Karpas-422 (cell line): ENCODE measurements at regions not wholly inside any gene's neighbourhood (a gene's known extent, or its start where the extent isn't known, plus 50 kb on each side); places are given as distances from the start of the nearest gene placed in this dataset.

Experiments used
- DNase-seq: peaks from one replicate; pipeline ENCODE4 v3.0.0-alpha.2; 2015
- H2AFZ ChIP-seq: fragments of 200-600 bp; sonication (generic); 2 replicates; pipeline ENCODE4 v1.6.1; 2014; ENCODE audit warnings: antibody characterized with exemption, low read length, mixed read lengths
- H3K27ac ChIP-seq: fragments of 200-600 bp; sonication (generic); 2 replicates; pipeline ENCODE4 v1.5.1; 2014; ENCODE audit warnings: mild to moderate bottlenecking, low read length, moderate library complexity
- H3K27me3 ChIP-seq: fragments of 200-600 bp; sonication (generic); 2 replicates; pipeline ENCODE4 v1.6.1; 2014; ENCODE audit warnings: low read length, mixed read lengths
- H3K36me3 ChIP-seq: fragments of 200-600 bp; sonication (generic); 2 replicates; pipeline ENCODE4 v1.6.1; 2014; ENCODE audit warnings: low read length, mixed read lengths; ENCODE audit not compliant: insufficient read depth
- H3K4me1 ChIP-seq: fragments of 200-600 bp; sonication (generic); 2 replicates; pipeline ENCODE4 v1.6.1; 2014; ENCODE audit warnings: mild to moderate bottlenecking, low read length, mixed read lengths
- H3K4me2 ChIP-seq: fragments of 200-600 bp; sonication (generic); 2 replicates; pipeline ENCODE4 v1.6.1; 2014; ENCODE audit warnings: low read length, low read depth, mild to moderate bottlenecking; ENCODE audit not compliant: poor library complexity, severe bottlenecking
- H3K4me3 ChIP-seq: fragments of 200-600 bp; sonication (generic); 2 replicates; pipeline ENCODE4 v1.5.1; 2014; ENCODE audit warnings: mild to moderate bottlenecking, antibody characterized with exemption, low read length, mixed read lengths
- H3K79me2 ChIP-seq: fragments of 200-600 bp; sonication (generic); 2 replicates; pipeline ENCODE4 v1.6.1; 2014; ENCODE audit warnings: mild to moderate bottlenecking, low read length, mixed read lengths
- H3K9ac ChIP-seq: fragments of 200-600 bp; sonication (generic); 2 replicates; pipeline ENCODE4 v1.6.0; 2014; ENCODE audit warnings: low read length
- H3K9me2 ChIP-seq: fragments of 200-600 bp; sonication (generic), shearing (Covaris generic); replicated peaks from 2 replicates; pipeline ENCODE4 v1.6.0; 2014; ENCODE audit warnings: mild to moderate bottlenecking, low read length, moderate library complexity; ENCODE audit not compliant: insufficient read depth
- H3K9me3 ChIP-seq: fragments of 300-700, 200-600 bp; sonication (generic); 2 replicates; pipeline ENCODE4 v1.6.1; 2014; ENCODE audit warnings: low read length, mixed read lengths
- H4K20me1 ChIP-seq: fragments of 200-600 bp; sonication (generic); 2 replicates; pipeline ENCODE4 v1.6.1; 2014; ENCODE audit warnings: mild to moderate bottlenecking, antibody characterized with exemption, low read length, low read depth; ENCODE audit not compliant: insufficient read depth

DNA sequence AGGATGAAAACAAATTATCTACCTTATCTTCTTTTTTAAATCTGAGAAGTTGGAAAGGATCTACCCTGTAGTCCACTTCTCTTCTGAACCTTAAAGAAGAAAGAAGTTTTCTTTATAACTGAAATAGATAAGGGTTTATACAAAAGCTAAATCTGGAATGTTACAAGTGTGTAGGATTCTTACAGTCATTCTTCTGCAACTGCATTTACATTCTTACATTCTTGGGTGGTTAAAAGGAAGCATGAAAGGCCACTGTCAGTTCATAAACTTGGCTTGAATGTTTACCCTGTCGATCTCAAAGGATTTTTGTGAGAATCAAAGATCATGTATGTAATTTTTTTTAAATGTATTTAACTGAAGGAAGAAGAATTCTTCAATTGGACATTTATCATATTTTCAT, 142.1 kb upstream of the BRINP3 start:
- Histone ChIP-seq H3K4me3 (no peak overlapping the region), H3K79me2 (no peaks in the 10 kb centered on the region), H3K9me2 (no peaks in the 10 kb centered on the region), H3K9me3 (peaks cover 6% of the 10 kb centered on the region), H3K4me2 (no peak overlapping the region), H3K9ac (no peak overlapping the region), H3K27me3 (no peaks in the 10 kb centered on the region), H4K20me1 (no peaks in the 10 kb centered on the region), H3K27ac (no peak overlapping the region), H3K36me3 (no peaks in the 10 kb centered on the region), H2AFZ (no peak overlapping the region), H3K4me1 (no peaks in the 10 kb centered on the region)
- DNase-seq = no peak

DNA sequence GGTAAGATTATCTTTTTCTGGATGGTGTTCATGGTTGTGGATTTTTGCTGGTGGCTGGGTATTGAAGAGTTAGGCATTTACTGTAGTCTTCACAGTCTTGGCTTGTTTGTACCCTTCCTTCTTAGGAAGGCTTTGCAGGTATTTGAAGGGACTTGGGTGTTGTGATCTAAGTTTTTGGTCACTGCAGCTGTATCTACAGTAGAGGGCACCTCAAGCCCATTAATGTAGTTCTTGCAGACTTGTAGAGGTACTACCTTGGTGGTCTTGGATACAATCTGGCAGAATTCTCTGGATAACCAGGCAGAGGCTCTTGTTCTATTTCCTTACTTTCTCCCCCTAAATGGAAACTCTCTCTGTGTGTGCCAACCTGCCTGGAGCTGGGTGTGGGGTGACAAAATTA, 155.8 kb upstream of the BRINP3 start:
- H3K27ac ChIP-seq = no peak overlapping the region
- H3K36me3 ChIP-seq = no peaks in the 10 kb centered on the region
- no peaks in the 10 kb centered on the region for H3K27me3 ChIP-seq
- DNase-seq = no peak
- H3K4me2 ChIP-seq = no peak overlapping the region
- H4K20me1 ChIP-seq = no peaks in the 10 kb centered on the region
- H3K79me2 ChIP-seq = no peaks in the 10 kb centered on the region
- peaks cover 25% of the 10 kb centered on the region for H3K9me3 ChIP-seq
- no peak overlapping the region for H3K9ac ChIP-seq
- no peaks in the 10 kb centered on the region for H3K9me2 ChIP-seq
- no peak overlapping the region for H2AFZ ChIP-seq
- H3K4me1 ChIP-seq = no peaks in the 10 kb centered on the region
- no peak overlapping the region for H3K4me3 ChIP-seq

GRCh38 chr1:190634134-190634533, 156.5 kb upstream of the BRINP3 start:
- DNase-seq = no peak
- Histone ChIP-seq H3K9ac (no peak overlapping the region), H3K27ac (no peak overlapping the region), H3K4me2 (no peak overlapping the region), H3K9me3 (peaks cover 26% of the 10 kb centered on the region), H3K9me2 (no peaks in the 10 kb centered on the region), H3K79me2 (no peaks in the 10 kb centered on the region), H3K4me1 (no peaks in the 10 kb centered on the region), H4K20me1 (no peaks in the 10 kb centered on the region), H3K27me3 (no peaks in the 10 kb centered on the region), H3K36me3 (no peaks in the 10 kb centered on the region), H3K4me3 (no peak overlapping the region), H2AFZ (no peak overlapping the region)

- no peak overlapping the region for H3K4me3 ChIP-seq
Measured at GRCh38 chr1:190649553-190649952, 171.9 kb upstream of the BRINP3 start.

DNA sequence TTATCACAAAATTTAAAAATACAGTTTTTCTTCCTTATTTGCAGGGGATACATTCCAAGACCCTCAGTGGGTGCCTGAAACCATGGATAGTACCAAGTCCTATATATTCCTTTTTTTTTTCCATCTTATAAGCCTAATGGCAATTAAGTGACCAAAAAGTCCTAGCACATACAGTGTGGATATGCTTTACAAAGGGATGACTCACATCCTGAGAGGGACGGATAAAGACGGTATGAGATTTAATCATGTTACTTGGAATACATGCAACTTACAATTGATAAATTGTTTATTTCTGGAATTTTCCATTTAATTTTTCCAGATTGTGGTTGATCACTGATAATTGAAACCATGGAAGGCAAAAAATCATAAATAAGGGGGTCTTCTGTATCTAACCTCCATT, 181.2 kb upstream of the BRINP3 start:
- H3K9me2 ChIP-seq = no peaks in the 10 kb centered on the region
- no peaks in the 10 kb centered on the region for H4K20me1 ChIP-seq
- H3K27ac ChIP-seq = no peak overlapping the region
- no peaks in the 10 kb centered on the region for H3K79me2 ChIP-seq
- peaks cover 17% of the 10 kb centered on the region for H3K9me3 ChIP-seq
- H3K4me2 ChIP-seq = no peak overlapping the region
- DNase-seq = no peak
- no peak overlapping the region for H3K9ac ChIP-seq
- H3K36me3 ChIP-seq = no peaks in the 10 kb centered on the region
- no peaks in the 10 kb centered on the region for H3K27me3 ChIP-seq
- no peak overlapping the region for H2AFZ ChIP-seq
- no peaks in the 10 kb centered on the region for H3K4me1 ChIP-seq
- H3K4me3 ChIP-seq = no peak overlapping the region

More at GRCh38 chr1:190649553-190649952, 171.9 kb upstream of the BRINP3 start:
- peaks cover 21% of the 10 kb centered on the region for H3K9me3 ChIP-seq
- H3K9me2 ChIP-seq = no peaks in the 10 kb centered on the region
- H4K20me1 ChIP-seq = no peaks in the 10 kb centered on the region
- no peak for DNase-seq
- H3K4me1 ChIP-seq = no peaks in the 10 kb centered on the region
- no peak overlapping the region for H2AFZ ChIP-seq
- no peaks in the 10 kb centered on the region for H3K27me3 ChIP-seq
- H3K36me3 ChIP-seq = no peaks in the 10 kb centered on the region
- no peak overlapping the region for H3K27ac ChIP-seq
- H3K9ac ChIP-seq = no peak overlapping the region
- no peak overlapping the region for H3K4me2 ChIP-seq
- H3K79me2 ChIP-seq = no peaks in the 10 kb centered on the region

DNA sequence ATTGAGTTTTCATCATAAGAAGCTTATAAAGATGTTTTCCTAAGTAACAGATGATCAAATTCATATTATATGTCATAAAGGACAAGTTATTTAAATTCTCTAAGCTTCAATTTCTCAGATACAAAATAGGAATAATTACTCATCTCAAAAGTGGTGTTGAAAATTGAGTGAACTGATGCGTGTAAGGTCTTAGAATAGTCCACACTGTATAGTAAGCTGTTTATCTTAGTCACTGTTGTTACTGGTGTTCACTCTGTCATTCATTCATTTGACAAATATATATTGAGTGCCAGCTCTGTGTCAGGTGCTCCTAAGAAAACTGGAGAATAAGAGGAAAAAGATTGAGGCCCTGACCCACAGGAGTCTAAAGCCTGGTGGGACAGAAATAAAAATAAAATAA, 186.3 kb upstream of the BRINP3 start:
- Histone ChIP-seq H3K79me2 (no peaks in the 10 kb centered on the region), H4K20me1 (no peaks in the 10 kb centered on the region), H3K4me3 (no peak overlapping the region), H3K4me1 (no peaks in the 10 kb centered on the region), H3K27me3 (no peaks in the 10 kb centered on the region), H3K9me2 (no peaks in the 10 kb centered on the region), H3K4me2 (no peak overlapping the region), H3K9ac (no peak overlapping the region), H2AFZ (no peak overlapping the region), H3K9me3 (peaks cover 18% of the 10 kb centered on the region; the same call in 1 of the 2 replicates), H3K36me3 (no peaks in the 10 kb centered on the region), H3K27ac (no peak overlapping the region)
- DNase-seq = no peak

GRCh38 chr1:190665045-190665444, 187.4 kb upstream of the BRINP3 start:
- no peaks in the 10 kb centered on the region for H4K20me1 ChIP-seq
- no peak overlapping the region for H3K27ac ChIP-seq
- H2AFZ ChIP-seq = no peak overlapping the region
- no peak overlapping the region for H3K9ac ChIP-seq
- no peaks in the 10 kb centered on the region for H3K79me2 ChIP-seq
- no peaks in the 10 kb centered on the region for H3K36me3 ChIP-seq
- H3K9me2 ChIP-seq = no peaks in the 10 kb centered on the region
- H3K27me3 ChIP-seq = no peaks in the 10 kb centered on the region
- no peaks in the 10 kb centered on the region for H3K4me1 ChIP-seq
- H3K4me3 ChIP-seq = no peak overlapping the region
- DNase-seq = no peak
- no peak overlapping the region for H3K4me2 ChIP-seq
- peaks cover 16% of the 10 kb centered on the region; the same call in 1 of the 2 replicates for H3K9me3 ChIP-seq

GRCh38 chr1:190667914-190668313, 190.2 kb upstream of the BRINP3 start:
- H3K4me1 ChIP-seq = no peaks in the 10 kb centered on the region
- H3K27me3 ChIP-seq = no peaks in the 10 kb centered on the region
- no peaks in the 10 kb centered on the region for H3K79me2 ChIP-seq
- no peaks in the 10 kb centered on the region for H4K20me1 ChIP-seq
- peaks cover 14% of the 10 kb centered on the region for H3K9me3 ChIP-seq
- H3K9ac ChIP-seq = no peak overlapping the region
- H3K4me3 ChIP-seq = no peak overlapping the region
- H3K4me2 ChIP-seq = no peak overlapping the region
- H2AFZ ChIP-seq = no peak overlapping the region
- H3K27ac ChIP-seq = no peak overlapping the region
- DNase-seq = no peak
- no peaks in the 10 kb centered on the region for H3K36me3 ChIP-seq
- no peaks in the 10 kb centered on the region for H3K9me2 ChIP-seq

GRCh38 chr1:190679044-190679443, 201.4 kb upstream of the BRINP3 start:
- Histone ChIP-seq H3K27me3 (no peaks in the 10 kb centered on the region), H4K20me1 (no peaks in the 10 kb centered on the region), H2AFZ (no peak overlapping the region), H3K9me3 (peaks cover 25% of the 10 kb centered on the region; the same call in 1 of the 2 replicates), H3K4me3 (no peak overlapping the region), H3K9ac (no peak overlapping the region), H3K4me1 (no peaks in the 10 kb centered on the region), H3K27ac (no peak overlapping the region), H3K9me2 (no peaks in the 10 kb centered on the region; the same call in 1 of the 2 replicates), H3K79me2 (no peaks in the 10 kb centered on the region), H3K36me3 (no peaks in the 10 kb centered on the region), H3K4me2 (no peak overlapping the region)
- no peak for DNase-seq
